NCI-H1436 (cell line): ENCODE measurements at regions not wholly inside any gene's neighbourhood (a gene's known extent, or its start where the extent isn't known, plus 50 kb on each side); places are given as distances from the start of the nearest gene placed in this dataset.

Source experiments
- DNase-seq: peaks from one replicate; lab custom pipeline; 2025; lab: John Stamatoyannopoulos, UW

DNA sequence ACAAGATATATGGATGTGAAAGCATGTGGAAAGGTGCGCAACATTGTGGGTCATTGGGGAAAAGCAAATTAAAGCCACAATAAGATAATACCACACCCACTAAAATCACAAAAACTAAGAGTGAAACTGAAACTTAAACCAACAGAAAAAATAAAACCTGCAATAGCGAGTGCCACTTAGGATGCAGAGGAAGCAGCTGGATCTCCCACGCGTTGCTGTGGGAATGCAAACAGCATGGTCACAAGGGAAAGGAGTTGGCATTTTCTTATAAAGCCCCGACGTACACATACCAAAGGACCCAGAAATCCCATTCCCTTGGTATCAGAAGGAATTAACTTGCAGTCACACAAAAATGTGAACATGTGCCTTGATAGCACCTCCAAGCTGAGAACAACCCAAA is 712.0 kb downstream of the TBC1D22A start:
- DNase-seq, result no peak

DNA sequence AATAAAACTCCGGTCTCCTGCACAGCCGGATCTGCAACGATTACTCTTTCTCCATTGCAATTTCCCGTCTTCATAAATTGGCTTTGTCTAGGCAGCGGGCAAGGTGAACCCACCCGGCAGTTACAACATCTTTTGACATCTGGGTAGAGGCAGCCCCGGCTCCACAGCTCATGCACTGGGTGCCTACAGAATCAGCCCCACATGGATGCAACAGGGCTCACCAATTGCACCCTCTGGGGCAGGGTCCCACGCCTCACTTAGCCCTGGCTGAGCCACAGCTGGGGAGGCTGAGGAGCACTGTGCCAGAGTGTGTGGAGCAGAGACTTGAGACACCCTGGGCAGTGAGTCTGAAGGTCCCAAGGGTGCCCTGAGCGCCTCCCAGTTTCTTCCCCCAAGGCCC is 710.2 kb downstream of the TBC1D22A start:
- no peak for DNase-seq

DNA sequence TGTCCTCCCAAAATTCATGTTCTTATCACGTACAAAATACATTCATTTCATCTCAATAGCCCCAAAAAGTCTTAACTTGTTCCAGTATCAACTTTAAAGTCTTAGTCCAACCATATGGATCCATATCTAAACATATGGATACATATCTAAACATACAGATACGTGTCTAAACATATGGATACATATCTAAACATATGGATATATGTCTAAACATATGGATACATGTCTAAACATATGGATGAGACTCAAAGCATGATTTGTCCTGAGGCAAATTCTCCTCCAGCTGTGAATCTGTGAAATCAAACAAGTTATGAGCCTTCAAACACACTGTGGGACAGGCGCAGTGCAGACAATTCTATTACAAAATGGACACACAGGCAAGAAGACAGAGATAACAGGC is 709.0 kb downstream of the TBC1D22A start:
- DNase-seq, result no peak

DNA sequence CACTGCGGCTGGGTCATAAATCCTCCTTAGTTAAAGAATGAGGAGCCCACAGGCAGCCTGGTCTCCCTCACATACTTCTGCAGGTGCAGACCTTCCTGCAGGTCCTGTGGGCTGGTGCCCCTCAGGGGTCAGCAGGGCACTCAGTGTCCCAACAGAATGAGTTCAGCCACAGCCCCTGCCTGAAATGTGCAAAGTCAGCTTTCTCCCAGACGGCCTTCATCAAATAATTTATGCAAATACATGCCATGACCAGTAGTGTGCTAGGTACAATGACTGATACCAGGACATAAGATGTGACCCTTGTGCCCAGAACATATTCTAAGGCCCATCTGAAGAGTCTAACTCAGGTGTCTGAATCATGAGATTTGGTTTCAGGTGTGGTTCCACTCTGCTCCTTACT is 703.4 kb downstream of the TBC1D22A start:
- no peak for DNase-seq

DNA sequence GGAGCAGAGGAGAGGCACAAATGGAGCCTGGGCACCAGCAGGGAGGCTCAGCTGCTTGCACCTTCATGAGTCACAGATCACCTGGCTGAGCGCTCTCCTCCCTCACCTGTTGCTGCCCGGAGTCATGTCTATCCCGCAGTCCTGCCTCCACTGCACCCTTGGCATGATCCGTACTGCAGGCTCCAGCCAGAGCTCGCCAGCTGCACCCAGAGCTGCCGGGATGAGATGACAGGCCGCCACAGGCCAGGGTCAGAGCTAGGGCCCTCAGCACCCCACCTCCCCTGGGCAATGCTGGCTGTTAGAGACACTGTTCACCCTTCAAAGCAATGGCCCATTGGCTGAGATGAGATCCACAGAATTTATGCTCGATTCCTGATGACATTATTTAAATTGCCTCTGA is 702.8 kb downstream of the TBC1D22A start:
- no peak for DNase-seq

DNA sequence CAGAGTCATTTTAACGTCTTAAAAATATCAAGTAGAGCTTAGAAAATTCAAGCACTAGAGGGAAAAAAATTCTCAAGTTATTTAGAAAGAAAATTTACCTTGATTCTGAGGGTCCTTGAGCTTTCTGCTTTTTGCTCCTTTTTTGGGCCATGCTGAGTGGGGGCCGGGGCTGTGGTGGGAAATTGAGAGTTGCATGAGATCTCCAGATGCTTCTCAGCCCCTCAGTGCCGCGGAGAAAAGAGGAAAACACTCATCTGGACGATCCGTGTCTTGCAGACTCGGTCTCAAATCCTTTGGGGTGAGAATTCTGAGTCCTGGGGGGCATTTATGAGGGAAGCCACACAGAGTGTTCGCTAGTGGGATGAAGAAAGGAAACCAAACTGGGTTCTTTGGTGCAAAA is 700.8 kb downstream of the TBC1D22A start:
- DNase-seq, result no peak

DNA sequence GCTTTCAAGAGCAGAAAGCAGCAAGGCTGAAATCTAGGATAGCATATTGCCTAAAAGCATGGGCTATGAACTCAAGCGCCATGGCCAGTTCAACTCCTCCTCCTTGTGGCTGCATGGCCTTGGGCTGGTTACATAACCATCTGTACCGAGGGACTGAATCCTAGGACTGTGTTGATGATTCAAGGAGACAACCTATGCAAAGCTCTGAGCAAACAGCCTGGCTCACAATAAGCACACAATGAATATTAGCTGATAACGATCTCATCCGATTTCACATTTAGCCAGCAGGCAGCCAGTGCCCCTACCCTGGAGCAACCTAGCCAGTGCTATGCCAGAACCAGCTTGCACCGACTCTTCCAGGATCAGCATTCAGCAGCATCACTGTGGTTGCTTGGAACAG is 698.4 kb downstream of the TBC1D22A start:
- DNase-seq, result no peak

DNA sequence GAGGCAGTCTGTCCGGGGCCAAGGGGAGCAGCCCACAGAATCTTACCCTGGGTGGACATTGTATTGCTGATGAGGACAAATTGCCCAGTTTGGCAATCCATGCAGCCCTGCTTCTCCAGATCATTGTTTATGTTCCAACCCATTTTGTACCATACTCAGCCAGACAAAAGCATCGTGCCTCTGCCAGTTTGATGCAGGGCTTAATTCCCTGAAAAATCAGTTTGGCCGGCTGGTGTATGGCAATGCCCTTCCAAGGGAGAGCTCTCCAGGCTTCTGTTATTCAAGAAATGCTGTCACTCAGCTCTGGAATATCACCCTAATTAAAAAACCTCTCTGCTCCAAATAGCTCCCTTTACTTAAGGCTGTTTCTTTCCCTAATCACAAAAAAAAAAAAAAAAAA is 697.7 kb downstream of the TBC1D22A start:
- no peak for DNase-seq

DNA sequence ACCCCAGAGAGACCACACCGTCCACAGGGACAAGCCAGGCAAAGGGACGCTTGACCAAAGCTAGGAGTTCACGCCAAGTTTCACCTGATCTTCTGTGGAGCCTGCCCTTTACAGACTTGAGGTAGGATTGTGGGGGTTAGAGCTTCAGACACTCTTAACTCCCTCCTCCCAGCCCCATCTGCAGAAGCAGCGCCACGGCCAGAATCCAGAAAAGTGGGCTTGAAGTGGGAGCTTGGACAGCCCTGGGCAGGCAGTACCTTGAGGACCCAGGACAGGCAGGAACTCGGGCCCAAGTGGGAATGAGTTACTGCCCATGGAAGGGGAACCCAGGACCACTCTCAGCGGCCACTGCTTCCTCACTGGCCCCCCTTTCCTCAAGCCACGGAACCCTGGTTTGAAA is 695.9 kb downstream of the TBC1D22A start:
- no peak for DNase-seq

DNA sequence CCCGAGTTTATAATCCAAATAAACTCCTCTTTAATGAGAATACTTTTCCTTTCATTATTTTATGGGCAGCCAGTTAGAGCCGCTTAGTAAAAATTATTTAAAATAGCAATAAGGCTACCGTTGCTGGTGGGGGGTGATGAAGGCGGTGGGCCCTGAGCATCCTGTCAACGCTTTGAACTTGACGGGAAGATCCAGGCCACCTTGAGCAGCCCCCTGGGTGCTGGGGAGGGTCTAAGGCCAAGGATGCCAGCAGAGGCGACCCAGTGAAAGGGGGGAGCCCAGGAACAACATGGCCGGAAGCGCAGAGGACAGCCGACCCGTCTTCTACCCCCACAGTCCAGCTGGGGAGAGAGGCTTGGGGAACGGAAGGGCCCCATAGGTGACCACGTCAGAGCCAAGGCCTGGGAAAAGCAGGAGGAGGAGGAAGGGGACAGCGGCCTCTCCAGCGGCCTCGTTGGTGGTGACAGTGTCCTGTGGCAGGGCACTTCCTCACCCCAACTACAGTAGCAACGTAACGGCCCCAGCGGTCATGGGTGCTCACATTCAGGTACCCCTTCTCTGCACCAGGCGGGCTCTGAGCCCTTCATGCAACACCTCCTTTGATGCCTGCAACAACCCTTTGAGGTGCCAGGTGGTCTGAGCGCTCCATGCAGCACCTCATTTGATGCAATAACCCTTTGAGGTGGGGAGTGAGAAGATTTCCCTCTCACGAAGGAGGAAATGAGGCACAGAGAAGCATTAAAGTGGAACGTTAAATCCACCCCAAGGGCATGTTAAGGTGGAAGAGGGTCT is 695.3 kb downstream of the TBC1D22A start:
- DNase-seq, result no peak

DNA sequence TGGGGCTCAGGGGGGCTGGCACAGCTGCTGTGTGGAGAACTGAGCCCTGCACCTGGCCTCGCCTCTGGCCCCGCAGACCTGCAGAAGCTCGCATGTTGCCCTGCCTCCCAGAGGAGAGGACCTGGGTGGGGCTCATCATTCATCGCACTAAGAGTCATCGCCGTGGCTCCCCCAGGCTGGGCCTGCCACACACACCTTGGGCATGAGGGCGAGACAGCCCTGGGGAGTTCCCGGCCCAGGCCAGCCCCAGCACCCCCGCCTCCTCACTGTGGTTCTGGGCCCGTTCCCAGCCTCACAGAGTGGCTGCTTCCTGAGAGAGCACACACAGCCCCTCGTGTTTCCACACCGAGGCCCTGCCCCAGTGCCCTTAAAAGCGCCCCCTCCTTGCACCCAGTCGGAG is 694.6 kb downstream of the TBC1D22A start:
- DNase-seq, result no peak

DNA sequence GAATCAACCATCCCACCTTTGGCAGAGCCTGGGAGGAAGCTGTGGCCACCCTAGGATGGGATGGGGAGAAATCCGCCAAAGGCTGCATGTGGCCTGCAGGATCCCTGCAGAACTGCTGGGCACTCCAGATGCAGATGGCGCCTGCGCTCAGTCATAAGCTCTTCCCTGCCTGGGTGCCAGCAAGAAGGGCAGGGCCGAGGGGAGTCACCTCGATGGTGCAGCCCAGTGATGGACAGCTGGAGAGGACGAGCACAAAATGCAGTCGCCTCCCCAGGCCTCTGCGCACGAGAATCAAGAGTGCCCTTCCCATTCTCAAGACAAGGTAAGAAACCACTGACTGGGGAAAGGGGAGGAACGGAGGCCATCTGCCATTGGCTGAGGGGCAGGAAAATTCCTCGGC is 693.6 kb downstream of the TBC1D22A start:
- no peak for DNase-seq

DNA sequence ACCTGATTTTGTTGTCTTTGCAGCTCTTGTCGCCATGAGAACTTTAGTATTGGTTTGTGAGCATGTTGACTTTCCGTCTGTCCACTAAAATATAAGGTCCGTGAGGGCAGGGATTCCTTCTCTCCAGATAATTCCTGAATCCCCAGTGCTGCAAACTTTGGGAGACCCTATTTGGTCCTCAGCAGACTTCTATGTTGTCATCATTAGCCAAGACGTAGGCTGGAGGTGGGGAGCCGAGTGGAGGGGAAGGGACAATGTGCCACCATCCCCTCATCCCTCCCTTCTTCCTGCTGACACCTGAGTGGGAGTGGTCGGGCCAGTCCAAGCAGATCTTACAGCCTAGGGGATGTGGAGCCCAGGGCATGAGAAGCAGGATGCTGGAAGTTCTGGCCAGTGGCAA is 690.6 kb downstream of the TBC1D22A start:
- DNase-seq, result no peak

DNA sequence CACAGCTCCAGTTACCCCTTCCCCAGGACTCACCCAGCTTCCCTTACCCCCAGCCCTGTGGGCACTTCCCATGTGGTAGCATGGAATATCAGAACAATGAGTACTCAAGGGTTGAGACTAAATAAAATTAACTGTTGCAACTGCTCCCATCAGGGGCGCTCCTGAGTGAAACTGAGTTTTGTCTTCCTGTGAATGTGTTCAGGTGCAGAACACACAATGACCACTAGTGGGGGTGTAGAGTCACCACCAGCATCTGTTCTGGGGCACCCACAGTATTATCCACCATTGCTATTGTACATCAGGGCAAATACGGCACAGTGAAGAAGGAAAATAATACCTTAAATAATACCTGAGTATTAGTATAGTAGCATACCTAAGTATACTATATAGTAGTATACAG is 689.7 kb downstream of the TBC1D22A start:
- no peak for DNase-seq

DNA sequence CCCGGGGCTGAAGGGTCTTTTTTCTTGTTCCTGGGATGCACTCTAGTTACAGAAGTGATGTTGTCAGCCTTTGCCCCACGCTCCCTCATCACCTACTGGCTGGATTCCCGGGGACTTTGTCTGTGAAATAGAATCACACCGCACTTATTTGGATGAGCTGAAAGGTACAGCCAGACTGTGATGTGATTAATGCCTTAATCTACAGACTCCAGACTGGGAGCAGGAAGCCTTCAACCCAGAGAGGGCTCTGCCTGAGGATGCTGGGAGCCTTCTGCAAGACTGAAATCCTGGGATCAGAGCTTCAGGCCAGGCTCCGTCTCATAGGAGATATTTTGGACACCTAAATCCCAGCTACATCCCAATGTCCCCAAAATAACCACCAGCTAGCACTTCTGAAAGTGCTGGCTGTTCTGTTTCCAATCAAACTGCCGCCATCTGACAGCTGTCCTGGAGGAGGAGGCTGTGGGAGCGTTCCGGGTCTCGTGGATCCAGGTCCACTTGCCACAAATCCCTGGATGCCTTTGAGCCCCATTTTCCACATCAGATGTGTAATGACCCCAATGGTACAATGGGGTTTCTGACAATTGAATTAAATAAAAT is 688.5 kb downstream of the TBC1D22A start:
- DNase-seq, result no peak

DNA sequence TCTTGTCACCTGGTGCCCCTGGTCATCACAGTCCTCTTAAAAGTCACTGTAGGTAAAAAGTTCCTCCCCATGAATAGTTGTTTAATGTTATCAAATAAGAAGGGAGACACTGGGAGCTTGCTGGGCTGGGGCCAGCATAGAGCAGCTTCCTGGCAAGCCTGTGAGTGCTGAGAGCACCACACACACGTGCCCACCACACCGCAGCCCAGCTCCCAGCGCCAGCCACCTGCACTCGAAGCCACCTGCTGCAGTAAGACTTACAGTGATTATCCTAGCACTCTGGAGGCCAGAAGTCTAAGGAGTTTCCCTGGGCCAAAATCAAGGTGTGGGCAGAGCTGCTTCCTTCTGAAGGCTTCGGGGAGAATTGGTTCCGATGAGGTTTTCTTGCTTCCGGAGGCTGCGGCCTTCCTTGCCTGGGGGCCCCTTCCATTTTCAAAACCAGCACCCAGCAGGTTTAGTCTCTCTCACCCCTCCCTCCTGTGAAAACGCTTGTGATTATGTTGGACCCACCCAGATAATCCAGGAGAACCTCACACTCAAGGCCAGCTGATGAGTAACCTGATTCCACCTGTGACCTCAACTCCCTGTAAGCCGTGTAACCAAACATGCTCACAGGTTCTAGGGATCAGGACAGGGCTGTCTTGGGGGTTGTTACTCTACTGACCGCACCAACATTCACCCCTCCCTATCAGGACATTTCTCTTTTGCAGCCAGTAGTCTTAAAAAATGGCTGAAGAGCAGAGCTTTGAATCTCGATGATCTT is 687.2 kb downstream of the TBC1D22A start:
- DNase-seq, result no peak

DNA sequence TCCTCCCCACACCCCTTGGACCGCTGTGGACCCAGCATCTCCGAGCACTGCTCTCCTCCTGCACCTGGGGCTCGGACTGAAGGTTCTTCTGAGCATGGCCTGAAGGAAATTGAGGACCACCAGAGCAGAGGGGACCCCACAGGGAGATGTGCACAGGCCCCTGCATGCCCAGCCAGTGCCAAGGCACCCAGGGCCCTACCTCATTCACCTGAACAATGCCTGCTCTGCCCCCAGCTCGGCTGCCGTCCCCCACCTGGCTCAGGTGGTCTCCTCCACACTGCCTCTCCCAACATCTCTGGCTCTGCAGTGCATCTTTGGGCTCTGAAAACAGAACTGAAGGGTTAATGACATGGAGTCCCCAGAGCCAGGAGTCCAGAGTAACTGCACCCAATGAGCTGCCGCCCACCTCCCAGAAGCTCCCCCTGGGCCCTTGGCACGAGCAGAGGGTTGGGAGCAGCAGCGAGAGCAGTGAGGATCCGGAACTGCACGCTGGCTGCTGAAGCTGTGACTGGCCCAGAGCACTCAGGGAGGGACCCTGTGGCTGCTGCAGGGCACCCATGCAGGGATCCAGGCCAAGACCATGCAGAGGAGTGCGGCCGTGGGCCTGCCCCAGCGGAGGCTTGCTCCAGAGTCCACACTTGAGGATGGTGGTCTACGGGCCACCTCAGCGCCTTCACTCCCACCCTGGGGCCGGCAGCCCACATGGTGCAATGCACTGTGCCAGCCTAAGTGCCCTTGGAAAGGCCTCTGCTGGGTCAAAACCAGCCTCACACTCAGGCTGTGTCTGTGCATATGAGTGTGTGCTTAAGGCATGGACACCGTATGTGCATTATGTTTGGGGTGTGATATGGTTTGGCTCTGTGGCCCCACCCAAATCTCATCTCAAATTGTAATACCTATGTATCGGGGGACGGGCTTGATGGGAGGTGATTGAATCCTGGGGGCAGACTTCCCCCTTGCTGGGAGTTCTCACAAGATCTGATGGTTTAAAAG is 686.1 kb downstream of the TBC1D22A start:
- no peak for DNase-seq

DNA sequence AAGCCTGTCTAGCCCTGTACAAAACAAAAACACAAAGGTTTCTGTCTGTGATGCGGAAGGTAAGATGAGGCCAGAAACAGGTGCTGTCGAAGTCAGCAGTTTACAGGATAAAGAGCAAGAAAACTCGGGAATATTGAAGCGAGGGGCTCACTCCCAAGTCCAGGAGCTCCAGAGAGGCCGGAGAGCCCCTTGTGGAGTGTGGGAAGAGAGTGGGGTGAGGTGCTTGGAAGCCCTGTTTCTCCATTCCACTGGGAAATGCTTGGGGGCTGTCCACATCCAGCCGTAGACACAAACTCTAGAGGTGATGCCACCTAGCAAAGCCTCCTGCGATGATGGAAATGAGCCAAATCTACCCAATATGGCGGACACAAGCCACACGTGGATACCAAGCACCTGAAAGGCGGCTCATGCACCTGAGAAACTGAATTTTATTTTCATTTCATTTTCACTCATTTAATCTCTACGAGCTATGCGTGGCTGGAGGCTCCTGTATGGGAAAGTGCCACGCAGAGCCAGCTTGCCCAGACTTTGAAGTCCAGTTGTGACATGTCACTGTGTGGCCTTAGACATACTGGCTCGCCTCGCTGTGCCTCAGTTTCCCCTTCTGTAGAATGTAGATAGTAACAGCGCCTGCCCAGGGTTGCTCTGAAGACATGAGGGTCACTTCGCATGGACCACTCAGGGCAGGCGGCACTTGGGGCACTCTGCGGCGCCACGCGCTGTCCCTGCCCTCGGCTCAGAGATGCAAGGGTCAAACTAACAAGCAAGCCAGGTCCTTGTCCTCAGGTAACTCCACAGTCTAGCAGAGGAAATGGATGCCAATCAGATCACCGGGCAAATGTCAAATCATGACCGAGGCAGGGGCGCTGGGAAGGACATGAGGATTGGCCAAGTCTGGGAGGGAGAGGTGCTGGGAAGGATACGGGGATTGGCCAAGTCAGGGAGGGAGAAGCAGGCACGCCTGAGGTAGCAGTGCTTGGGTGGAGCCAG is 684.7 kb downstream of the TBC1D22A start:
- DNase-seq, result no peak

DNA sequence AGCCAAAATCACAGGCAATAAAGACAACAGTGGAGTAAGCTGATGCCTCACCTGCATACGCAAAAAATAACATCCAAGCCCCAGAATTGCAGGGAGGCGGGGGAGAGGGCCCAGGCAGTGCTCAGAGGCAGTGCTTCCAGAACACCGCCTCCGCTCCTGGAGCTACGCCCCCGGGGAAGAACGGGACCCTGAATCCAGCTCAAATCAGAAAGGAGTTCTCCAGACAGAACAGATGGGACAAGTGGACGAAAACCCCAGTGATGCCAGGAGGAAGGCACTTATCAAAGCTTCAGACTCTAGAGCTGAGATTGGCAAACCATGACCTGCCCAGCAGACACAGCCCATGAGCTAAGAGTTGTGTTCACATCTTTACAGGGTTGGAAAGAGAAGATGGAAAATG is 683.9 kb downstream of the TBC1D22A start:
- no peak for DNase-seq

DNA sequence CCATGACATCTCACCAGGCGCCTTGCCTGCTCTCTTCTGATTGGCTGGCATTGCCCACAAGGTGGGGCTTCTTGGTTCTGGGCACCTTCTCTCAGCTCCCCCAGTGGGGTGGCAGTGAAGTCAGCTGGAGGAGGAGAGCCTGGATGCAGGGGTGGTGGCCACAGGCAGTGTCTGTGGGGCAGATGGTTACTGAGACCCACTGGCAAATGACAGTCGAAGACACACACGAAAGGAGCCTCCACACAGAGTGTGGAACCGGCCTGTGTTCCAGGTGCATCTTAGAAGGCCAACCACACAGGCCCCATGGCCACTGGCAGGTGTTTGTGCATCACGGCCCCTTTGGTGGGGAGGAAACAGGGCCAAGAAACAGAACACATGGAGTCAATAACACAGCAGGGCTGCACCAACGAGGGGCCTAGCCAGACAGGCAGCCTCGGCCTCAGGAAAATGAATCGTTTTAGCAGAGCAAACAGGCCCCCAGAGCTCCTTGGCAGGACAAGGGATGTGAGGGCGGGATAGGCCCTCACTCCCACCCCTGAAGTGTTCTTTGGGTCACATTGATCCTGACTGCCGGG is 683.4 kb downstream of the TBC1D22A start:
- no peak for DNase-seq
